ENCODE measurements at regions not wholly inside any gene's neighbourhood (a gene's known extent, or its start where the extent isn't known, plus 50 kb on each side); places are given as distances from the start of the nearest gene placed in this dataset.

GRCh38 chr6:96391776-96392360 lies 129.7 kb upstream of the UFL1 start:
- no peak for TF ChIP-seq CTCF (IDR thresholded peaks at IDR 0.05; ENCODE audit: control extremely low read depth in 1 of 3, insufficient read depth in 1 of 3, low read depth in 1 of 3, low read length in 3 of 3)
- no peak for TF ChIP-seq EZH2 (IDR thresholded peaks at IDR 0.05; ENCODE audit: low read depth, low read length, severe bottlenecking)
- no peak for TF ChIP-seq POLR2AphosphoS5 (IDR thresholded peaks at IDR 0.05; ENCODE audit: low read depth, low read length)
